ENCODE measurements at regions not wholly inside any gene's neighbourhood (a gene's known extent, or its start where the extent isn't known, plus 50 kb on each side); places are given as distances from the start of the nearest gene placed in this dataset.

GRCh38 chr9:22265038-22265437 lies 181.6 kb upstream of the DMRTA1 start:
- H3K27me3 ChIP-seq (replicated peaks in 1 of 4; ENCODE audit: control extremely low read depth in 1 of 4, control insufficient read depth in 3 of 4, insufficient read depth in 4 of 4, low read length in 3 of 4), result peaks cover 0 to 7% (median 0%) of the 10 kb centered on the region in 4 experiments
- DNase-seq (no peak), ATAC-seq (ENCODE audit: low read depth) (no peak)
- no peaks in the 10 kb centered on the region for H3K4me1 ChIP-seq (ENCODE audit: control insufficient read depth in 2 of 2, insufficient read depth in 2 of 2, low read length in 2 of 2)
- no peaks in the 10 kb centered on the region for H4K20me1 ChIP-seq (ENCODE audit: control insufficient read depth, insufficient read depth, low read length, poor library complexity, severe bottlenecking)
- POLR2A ChIA-PET, result no interaction called here
- Mint-ChIP-seq H3K27ac (no peak overlapping the region), H3K27me3 (peaks cover 15% of the 10 kb centered on the region), H3K4me3 (no peak overlapping the region), H3K4me1 (no peaks in the 10 kb centered on the region), H3K9me3 (ENCODE audit: insufficient read depth) (peaks cover 2% of the 10 kb centered on the region)
- peaks cover 0 to 18% (median 3%) of the 10 kb centered on the region in 3 donors for H3K9me3 ChIP-seq (ENCODE audit: control extremely low read depth in 1 of 3, control insufficient read depth in 2 of 3, insufficient read depth in 1 of 3, low read length in 2 of 3)
- H3K9ac ChIP-seq (ENCODE audit: low read length), result no peak overlapping the region
- CTCF ChIA-PET, result no interaction called here
- H3K36me3 ChIP-seq (replicated peaks in 1 of 2; ENCODE audit: control extremely low read depth in 1 of 2, control insufficient read depth in 1 of 2, extremely low read depth in 1 of 2, insufficient read depth in 2 of 2, low read length in 1 of 2), result no peaks in the 10 kb centered on the region
- no peak overlapping the region for H3K27ac ChIP-seq (ENCODE audit: low read length in 2 of 2)
- H3K4me2 ChIP-seq (replicated peaks; ENCODE audit: low read depth, low read length, poor library complexity, severe bottlenecking), result no peak overlapping the region
- TF ChIP-seq EZH2 (IDR thresholded peaks at IDR 0.05; ENCODE audit: borderline replicate concordance, insufficient read depth, low read depth, low read length, poor library complexity, severe bottlenecking), result no peak
- TF ChIP-seq, protein P1, sequence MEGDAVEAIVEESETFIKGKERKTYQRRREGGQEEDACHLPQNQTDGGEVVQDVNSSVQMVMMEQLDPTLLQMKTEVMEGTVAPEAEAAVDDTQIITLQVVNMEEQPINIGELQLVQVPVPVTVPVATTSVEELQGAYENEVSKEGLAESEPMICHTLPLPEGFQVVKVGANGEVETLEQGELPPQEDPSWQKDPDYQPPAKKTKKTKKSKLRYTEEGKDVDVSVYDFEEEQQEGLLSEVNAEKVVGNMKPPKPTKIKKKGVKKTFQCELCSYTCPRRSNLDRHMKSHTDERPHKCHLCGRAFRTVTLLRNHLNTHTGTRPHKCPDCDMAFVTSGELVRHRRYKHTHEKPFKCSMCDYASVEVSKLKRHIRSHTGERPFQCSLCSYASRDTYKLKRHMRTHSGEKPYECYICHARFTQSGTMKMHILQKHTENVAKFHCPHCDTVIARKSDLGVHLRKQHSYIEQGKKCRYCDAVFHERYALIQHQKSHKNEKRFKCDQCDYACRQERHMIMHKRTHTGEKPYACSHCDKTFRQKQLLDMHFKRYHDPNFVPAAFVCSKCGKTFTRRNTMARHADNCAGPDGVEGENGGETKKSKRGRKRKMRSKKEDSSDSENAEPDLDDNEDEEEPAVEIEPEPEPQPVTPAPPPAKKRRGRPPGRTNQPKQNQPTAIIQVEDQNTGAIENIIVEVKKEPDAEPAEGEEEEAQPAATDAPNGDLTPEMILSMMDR (IDR thresholded peaks at IDR 0.05), result no peak
- no peak overlapping the region for H2AFZ ChIP-seq (ENCODE audit: insufficient read depth, low read depth, low read length, poor library complexity, severe bottlenecking)
- no peak overlapping the region for H3K4me3 ChIP-seq (ENCODE audit: control extremely low read depth in 1 of 5, extremely low read depth in 1 of 5, insufficient read depth in 1 of 5, low read depth in 2 of 5, low read length in 4 of 5)
- intact Hi-C loops (cut with micrococcal nuclease), result no loop called here
- H3K79me2 ChIP-seq (ENCODE audit: control insufficient read depth, insufficient read depth, low read length), result no peaks in the 10 kb centered on the region

DNA sequence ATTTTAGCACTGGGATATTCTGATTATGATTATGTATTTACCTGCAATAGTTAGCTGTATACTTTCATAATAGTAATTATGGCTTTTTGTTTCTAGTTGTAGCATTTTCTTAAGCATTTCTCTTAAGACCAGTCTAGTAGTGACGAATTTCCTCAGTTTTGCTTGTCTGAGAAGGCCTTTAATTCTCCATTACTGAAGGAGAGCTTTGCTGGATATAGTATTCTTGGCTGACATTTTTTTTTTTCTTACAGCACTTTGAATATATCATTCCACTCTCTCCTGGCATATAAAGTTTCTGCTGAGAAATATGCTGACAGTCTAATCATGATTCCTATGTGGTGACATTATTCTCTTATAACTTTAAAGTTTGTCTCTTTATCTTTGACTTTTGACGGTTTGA lies 181.1 kb upstream of the DMRTA1 start:
- no peak overlapping the region for H3K4me3 ChIP-seq (ENCODE audit: control extremely low read depth in 1 of 5, extremely low read depth in 1 of 5, insufficient read depth in 1 of 5, low read depth in 2 of 5, low read length in 4 of 5)
- H3K4me2 ChIP-seq (replicated peaks; ENCODE audit: low read depth, low read length, poor library complexity, severe bottlenecking), result no peak overlapping the region
- no peak overlapping the region for H3K27ac Mint-ChIP-seq
- no peaks in the 10 kb centered on the region for H3K4me1 ChIP-seq (ENCODE audit: control insufficient read depth in 2 of 2, insufficient read depth in 2 of 2, low read length in 2 of 2)
- H2AFZ ChIP-seq (ENCODE audit: insufficient read depth, low read depth, low read length, poor library complexity, severe bottlenecking), result no peak overlapping the region
- intact Hi-C loops (cut with micrococcal nuclease), result no loop called here
- no peaks in the 10 kb centered on the region for H4K20me1 ChIP-seq (ENCODE audit: control insufficient read depth, insufficient read depth, low read length, poor library complexity, severe bottlenecking)
- H3K27me3 Mint-ChIP-seq, result peaks cover 17% of the 10 kb centered on the region
- POLR2A ChIA-PET, result no interaction called here
- no peaks in the 10 kb centered on the region for H3K79me2 ChIP-seq (ENCODE audit: control insufficient read depth, insufficient read depth, low read length)
- no peak for TF ChIP-seq EZH2 (IDR thresholded peaks at IDR 0.05; ENCODE audit: borderline replicate concordance, insufficient read depth, low read depth, low read length, poor library complexity, severe bottlenecking)
- TF ChIP-seq, protein P1 (IDR thresholded peaks at IDR 0.05), result no peak
- ATAC-seq (ENCODE audit: low read depth) (no peak), DNase-seq (no peak)
- no CpG with 5 or more reads among the region's 2 CpGs for WGBS (ENCODE audit: insufficient coverage)
- H3K36me3 ChIP-seq (replicated peaks in 1 of 2; ENCODE audit: control extremely low read depth in 1 of 2, control insufficient read depth in 1 of 2, extremely low read depth in 1 of 2, insufficient read depth in 2 of 2, low read length in 1 of 2), result no peaks in the 10 kb centered on the region
- H3K9me3 Mint-ChIP-seq (ENCODE audit: insufficient read depth), result peaks cover 2% of the 10 kb centered on the region
- no peaks in the 10 kb centered on the region for H3K4me1 Mint-ChIP-seq
- H3K9me3 ChIP-seq (ENCODE audit: control extremely low read depth in 1 of 3, control insufficient read depth in 2 of 3, insufficient read depth in 1 of 3, low read length in 2 of 3), result peaks cover 0 to 18% (median 3%) of the 10 kb centered on the region in 3 donors
- no peak overlapping the region for H3K4me3 Mint-ChIP-seq
- H3K27ac ChIP-seq (ENCODE audit: low read length in 2 of 2), result no peak overlapping the region
- CTCF ChIA-PET, result no interaction called here
- H3K27me3 ChIP-seq (replicated peaks in 1 of 4; ENCODE audit: control extremely low read depth in 1 of 4, control insufficient read depth in 3 of 4, insufficient read depth in 4 of 4, low read length in 3 of 4), result peaks cover 0 to 7% (median 0%) of the 10 kb centered on the region in 4 experiments
- H3K9ac ChIP-seq (ENCODE audit: low read length), result no peak overlapping the region
